GM21367 (cell line): ENCODE measurements at regions not wholly inside any gene's neighbourhood (a gene's known extent, or its start where the extent isn't known, plus 50 kb on each side); places are given as distances from the start of the nearest gene placed in this dataset.
"Not testable (repeated sequence)": the region's sequence is repeated elsewhere in the genome, so short reads cannot be mapped to it uniquely, and the experiment has no call there.

Experiments
- ATAC-seq: cut with Tn5 transposase; IDR thresholded peaks from one replicate; pipeline ENCODE4 v1.9.1; 2021; ENCODE audit not compliant: unreplicated experiment

DNA sequence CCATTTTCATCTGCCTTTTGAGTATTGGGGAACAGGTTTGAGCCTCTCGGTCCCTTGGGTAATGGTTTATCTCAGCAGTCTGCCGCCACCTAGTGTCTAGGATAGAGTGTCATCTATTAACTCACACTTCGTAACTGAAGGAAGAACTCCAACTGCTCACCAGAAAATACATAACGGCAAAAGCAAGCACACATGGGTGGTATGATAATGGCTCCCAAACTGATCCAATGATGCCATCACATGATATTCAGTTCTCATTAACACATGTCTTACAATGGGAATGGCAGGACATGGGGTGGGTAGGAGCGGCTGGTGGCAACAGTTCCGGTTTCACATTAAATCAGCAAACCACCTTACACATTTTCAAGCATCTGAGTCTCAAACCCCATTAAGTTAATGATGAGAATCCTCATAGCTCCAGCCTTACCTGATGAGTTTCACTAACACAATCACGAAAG lies 110.7 kb upstream of the PHACTR1 start:
- ATAC-seq = peak; percentile 52

DNA sequence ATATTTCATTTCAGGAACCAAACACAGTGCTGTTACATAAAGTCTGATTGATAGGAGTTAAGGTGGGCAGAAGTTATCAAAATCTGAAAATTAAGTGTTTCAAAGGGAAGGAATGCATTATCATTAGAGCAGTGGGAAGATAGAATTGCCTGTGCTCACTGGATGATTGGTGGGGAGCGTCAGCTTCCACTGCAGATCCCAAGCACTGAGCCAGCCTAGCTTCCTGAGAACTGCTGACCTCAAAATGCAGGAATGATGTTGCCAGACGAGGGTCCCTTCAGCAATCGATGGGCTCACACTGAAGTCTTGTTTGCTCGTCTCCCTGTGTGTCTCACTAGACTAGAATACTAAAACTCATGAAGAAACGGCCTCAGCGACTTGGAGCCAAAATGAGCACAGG lies 110.0 kb upstream of the PHACTR1 start:
- no peak for ATAC-seq

DNA sequence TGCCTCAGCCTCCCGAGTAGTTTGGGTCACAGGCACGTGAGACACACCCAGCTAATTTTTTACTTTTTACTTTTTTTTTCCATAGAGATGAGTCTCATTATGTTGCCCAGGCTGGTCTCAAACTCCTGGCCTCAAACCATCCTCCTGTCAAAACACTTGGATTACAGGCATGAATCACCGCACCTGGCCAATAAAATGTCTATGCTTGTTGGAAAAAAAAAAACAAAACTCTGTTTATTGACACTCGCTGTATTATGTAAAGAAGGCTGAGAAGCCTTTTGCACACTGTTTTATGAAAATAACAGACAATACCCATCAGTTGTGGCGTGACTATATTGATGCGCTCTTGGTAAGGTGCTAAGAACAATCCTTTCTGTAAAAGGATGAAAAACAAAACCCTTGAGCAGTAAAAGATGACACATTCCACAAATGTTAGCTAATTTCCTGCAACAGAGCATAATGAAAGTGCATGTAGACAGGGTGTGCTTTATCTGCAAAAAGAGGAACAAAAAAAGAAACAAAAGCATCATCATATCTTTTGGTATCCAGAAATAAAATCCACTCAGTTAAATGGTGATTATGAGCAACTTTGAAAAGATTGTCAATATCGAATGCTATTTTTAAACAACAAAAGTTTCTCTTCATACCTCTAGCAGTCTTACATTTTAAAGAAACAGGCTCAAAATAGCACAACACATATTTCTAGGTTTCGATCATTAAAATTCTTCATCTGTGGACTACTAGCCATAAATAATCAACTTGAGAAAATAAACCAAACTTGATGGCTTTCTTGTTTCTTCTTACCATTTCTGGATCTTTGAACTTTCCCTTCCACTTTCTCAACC lies 108.3 kb upstream of the PHACTR1 start:
- peak; percentile 63 for ATAC-seq

DNA sequence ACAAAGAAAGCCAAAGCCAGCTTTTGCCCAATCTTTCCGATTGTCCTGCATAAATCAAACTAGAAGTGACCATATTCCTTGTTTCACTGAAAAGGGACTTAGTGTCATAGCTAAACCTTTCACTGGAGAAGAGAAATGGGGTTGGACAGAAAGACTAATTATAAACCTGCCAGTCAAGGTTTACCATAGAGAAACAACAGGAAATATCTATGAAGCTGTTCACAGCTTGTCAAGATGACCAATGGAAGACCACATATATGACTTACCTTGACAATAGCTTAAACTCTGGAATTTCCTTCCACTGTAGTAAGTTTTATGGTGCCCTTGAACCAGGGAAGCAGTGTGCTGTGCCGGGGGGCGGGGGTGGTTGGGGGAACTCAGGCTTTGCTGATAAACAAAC lies 107.7 kb upstream of the PHACTR1 start:
- peak; percentile 11 for ATAC-seq

DNA sequence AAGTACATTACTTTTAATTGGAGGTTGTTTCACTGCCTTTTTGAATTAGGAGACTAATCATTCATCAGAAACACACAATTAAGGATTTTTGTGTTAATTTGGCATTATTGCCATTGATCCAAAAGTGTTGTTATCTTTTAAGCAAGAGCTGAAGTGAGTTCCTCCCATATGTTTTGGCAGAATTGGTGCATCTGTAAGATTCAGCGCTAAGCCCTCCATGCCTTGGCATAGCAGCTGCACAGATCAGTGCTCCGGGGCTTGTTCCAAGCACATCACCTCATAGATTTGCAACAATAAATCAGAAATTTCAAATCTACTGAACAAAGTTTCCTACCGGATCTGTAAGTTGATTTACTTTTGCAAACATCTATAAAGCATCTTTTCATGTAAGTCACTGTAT lies 106.8 kb upstream of the PHACTR1 start:
- no peak for ATAC-seq

DNA sequence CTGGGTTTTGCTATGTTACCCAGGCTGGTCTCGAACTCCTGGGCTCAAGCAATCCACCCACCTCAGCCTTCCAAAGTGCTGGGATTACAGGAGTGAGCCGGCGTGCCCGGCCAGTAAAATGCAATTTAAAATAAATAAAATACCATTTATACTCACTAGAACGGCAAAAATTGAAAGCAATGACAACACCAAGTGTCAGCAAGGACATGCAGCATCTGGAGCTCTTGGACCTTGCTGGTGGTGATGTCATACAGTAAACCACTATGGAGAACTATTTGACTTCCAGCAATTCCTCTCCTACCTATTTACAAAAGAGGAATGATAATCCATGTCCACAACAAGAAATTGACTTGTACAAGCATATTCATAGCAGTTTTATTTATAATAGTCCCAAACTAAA lies 105.7 kb upstream of the PHACTR1 start:
- ATAC-seq = no peak

DNA sequence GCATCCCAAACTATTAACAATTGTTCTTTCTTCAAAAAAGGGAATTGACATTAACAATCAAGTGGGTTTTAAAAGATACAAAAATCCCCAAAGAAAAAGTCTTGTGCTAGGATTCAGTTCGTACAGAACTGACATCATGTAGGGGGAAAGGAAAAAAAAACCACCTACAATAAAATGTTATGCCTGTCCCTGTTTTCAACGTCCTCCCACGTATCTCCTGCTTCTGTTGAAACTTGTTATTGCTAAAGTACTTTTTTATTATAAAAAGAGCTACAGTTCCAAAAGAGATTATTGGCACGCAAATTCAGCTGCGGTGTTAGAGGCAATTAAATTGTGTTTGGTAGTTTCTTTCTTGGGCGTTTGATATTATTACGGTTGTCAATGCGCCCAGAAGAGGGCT lies 102.8 kb upstream of the PHACTR1 start:
- no peak for ATAC-seq

DNA sequence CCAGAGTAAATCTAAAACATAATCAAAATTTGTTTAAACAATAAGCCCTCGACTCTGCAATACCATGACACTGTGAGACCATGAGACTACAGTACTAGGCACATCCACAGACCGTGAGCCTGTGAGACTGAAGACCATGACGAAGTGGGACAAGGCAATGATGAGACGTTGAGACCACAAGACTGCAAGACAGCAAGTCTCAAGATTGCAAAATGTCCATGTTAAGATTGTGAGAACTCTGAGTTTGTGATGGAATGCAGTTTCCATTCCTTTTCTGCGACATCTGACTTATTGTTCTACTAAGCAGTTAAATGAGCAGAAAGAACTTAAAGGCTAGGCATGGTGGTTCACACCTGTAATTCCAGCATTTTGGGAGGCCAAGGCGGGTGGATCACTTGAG lies 102.1 kb upstream of the PHACTR1 start:
- no peak for ATAC-seq

DNA sequence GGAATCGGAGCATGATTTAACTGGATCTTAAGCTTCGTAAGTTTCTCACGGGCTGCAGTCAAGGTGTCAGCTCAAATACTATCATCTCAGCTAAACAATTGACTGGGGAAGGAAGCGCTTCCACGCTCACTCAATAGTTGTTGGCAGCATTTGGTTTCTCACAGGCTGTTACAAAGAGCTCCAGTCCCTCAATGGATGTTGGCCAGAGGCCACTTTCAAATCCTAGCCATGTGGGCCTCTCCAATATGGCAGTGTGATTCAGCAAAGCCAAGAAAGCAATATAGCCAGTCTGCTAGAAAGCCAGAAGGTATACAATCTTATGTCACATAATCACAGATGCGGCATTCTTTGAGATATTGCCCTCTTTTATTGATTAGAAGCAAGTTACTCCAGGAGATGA lies 98.3 kb upstream of the PHACTR1 start:
- ATAC-seq = no peak

DNA sequence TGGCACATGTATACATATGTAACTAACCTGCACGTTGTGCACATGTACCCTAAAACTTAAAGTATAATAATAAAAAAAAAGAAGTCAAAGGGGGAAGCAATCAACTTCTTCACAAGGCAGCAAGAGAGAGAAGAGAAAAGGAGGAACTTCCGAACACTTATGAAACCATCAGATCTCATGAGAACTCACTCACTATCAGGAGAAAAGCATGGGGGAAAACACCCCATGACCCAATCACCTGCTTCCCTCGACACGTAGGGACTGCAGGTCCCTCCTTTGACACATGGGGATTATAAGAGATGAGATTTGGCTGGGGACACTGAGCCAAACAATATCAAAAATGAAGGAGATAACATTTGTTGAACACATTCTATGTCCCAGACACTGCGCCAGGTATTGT lies 94.8 kb upstream of the PHACTR1 start:
- ATAC-seq = no peak

DNA sequence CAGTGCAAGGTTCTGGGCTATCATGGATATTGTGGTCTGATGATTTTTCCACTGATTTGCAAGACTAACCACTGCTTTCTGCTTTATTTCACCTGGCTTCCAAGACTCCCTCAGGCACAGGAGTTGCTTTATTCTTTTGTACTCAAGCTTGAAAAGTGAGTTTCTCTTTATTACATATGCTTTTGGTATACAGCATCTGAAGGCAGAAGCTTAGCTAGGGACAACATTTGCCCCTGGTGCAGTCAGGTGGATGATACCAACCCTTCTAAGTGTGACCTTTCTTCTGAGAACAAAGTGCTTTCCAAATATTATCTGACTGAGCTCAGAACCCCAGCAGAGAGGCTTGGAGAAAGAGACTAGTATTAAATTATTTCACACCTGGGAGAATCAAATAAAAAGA lies 94.0 kb upstream of the PHACTR1 start:
- ATAC-seq = no peak

DNA sequence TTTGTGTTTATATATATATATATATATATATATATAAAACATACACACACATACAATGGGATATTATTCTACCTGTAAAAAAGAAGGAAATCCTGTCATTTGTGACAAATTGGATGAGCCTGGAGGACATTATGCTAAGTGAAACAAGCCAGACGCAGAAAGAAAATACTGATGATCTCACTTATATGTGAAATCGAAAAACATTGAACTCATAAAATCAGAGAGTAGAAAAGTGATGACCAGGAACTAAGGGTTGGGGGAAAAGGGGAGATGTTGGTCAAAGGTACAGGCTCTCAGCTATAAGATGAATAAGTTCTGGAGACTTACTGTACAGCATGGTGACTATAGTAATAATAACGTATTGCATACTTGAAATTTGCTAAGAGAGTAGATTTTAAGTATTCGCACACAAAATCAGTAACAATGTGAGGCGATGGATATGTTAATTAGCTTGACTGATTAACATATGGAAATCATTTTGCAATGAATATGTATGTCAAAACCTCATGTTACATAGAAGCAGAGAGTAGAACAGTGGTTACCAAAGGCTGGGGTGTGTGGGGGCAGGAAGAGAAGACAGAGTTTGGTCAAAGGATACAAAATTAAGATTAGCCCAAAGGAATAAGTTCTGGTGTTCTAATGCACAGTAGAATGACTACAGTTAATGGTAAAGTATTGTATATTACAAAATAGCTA lies 92.3 kb upstream of the PHACTR1 start:
- no peak for ATAC-seq

DNA sequence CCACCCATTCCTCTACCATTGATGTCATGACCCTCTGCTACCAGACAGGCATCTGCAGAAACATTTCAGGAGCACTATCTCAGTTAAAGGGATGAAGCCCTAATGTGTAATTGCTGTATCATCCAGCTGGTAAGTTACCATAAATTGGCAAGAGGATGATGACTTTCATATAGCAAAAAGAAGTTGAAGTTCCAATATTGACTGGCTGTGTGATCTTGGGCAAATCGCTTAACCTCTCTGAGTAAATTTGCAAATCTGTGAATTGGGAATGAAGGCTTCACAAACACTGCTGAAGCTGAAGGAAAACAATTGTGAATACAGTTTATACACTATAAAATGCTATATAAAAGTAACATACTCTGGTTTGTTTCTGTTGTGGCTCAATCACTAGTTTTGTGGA lies 89.5 kb upstream of the PHACTR1 start:
- ATAC-seq = no peak

DNA sequence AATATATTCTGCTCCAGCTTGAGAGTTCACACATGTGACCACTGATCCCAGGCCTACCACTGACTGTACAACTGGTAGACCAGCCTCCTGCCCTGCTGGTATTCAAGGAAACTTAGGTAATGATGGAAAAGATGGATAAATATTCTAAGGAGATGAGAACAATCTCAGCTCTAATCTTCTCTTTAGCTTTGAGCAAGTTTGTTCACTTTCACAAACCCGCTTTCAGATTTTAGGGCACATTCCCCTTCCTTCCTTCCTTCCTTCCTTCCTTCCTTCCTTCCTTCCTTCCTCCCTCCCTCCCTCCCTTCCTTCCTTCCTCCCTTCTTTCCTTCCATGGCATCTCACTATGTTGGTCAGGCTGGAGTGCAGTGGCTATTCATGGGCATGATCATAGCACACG lies 88.2 kb upstream of the PHACTR1 start:
- ATAC-seq = no peak

DNA sequence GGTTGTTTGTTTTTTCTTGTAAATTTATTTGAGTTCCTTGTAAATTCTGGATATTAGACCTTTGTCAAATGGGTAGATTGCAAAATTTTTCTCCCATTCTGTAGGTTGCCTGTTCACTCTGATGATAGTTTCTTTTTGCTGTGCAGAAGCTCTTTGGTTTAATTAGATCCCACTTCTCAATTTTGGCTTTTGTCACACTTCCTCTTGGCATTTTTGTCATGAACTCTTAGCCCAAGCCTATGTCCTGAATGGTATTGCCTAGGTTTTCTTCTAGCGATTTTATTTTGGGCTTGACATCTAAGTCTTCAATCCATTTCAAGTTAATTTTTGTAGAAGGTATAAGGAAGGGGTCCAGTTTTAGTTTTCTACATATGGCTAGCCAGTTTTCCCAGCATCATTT lies 82.8 kb upstream of the PHACTR1 start:
- ATAC-seq = not testable (repeated sequence)

DNA sequence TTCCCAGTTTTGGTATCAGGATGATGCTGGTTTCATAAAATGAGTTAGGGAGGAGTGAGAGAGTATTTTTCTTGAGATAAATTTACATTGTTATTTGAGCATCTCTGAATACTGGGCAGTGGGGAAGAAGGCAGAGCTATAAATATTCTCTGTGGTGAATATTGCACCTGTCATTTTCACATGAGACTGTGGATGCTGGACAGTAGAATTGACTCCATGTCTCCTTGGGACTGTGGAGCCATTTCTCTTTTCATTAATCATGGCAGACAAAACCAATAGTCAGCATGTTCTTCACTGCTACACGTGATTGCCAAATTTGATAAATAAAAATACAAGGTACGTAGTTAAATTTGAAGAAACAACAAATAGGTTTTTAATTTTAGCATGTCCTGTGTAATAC lies 81.2 kb upstream of the PHACTR1 start:
- ATAC-seq = no peak

DNA sequence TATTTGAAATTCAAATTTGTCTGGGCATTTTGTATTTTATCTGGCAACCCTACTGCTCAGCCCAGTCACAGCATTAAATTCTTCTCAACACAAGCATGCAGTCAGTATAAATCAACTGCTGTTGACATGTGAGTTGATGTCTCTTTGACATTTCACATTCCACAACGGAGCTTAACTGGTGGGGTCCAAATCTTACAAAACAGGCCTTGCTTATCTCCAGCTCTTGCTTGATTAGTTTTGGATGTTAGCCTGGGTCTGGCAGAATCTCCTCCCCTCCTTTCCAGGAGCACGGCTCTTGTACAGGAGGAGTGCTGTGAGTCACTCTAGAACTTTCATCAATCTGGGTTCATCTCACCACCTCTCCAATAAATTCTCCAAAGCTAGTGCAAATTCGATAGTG lies 80.8 kb upstream of the PHACTR1 start:
- ATAC-seq = no peak

DNA sequence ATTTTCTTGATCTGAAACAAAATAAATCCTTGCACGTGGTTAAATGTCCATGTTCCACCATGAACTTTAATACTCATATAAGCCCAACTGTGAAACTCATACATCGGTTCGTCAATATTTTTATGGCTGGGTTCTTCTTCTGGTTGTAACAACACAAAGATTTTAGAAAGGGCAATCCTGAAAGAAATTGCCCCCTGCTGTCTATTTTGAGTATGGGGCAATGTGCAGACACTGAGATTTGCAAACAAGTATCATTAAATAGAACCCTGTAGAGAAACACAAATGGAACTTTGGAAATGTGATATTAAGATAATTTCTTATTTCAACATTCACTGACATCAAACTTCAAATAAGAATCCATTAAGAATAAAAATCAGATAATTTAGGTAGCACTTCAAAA lies 80.2 kb upstream of the PHACTR1 start:
- no peak for ATAC-seq

DNA sequence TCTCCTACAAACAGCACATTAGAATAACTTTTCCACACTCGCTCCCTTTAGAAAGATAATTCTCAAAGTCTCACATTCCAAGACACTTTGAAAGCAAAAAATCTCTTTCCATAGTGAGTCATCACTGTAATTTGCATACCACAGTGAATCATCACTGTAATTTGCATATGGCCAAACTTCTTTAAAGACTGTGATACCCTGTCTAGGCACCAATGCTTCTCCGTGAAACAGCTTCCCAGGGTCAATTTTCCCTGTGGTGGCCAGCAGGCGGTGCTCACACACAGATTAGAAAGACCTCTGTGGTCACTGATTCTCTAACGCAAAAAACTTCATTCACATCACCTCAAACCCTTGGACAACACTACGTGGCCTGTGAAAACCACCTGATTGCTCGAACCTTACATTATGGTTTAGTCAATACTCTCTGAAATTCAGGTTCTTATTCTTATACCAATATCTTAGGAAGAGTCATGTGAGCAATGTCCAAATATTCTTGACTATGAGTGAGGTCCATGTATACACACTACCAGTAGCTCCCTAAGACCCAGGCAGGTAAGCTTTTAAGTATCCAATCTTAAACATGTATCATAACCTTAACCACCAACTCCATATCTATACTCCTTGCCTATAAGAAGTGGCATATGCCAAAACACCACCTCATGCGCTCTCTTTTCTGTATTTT lies 78.5 kb upstream of the PHACTR1 start:
- ATAC-seq = peak; percentile 55

DNA sequence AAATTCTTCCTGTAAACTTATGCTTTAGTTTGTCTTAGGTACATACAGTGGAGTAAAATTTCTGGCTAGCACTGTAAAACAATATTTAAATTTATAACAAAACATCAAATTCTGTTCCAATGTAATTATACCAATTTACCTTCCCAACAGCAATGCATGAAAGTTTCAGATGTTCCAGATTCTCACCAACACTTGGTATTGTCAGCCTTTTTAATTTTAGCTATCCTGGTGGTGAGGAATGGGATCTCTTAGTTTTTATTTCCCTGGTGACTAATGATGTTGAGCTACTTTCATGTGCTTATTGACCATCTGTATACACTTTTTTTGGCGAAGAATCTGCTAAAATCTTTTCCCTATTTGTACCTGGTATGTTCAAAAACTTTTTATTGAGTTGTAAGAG lies 76.1 kb upstream of the PHACTR1 start:
- no peak for ATAC-seq

DNA sequence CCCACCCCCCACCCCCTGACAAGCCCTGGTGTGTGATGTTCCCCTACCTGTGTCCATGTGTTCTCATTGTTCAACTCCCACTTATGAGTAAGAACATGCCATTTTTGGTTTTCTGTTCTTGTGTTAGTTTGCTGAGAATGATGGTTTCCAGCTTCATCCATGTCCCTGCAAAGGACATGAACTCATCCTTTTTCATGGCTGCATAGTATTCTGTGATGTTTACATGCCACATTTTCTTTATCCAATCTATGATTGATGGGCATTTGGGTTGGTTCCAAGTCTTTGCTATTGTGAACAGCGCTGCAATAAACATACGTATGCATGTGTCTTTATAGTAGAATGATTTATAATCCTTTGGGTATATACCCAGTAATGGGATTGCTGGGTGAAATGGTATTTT lies 74.8 kb upstream of the PHACTR1 start:
- ATAC-seq = not testable (repeated sequence)

DNA sequence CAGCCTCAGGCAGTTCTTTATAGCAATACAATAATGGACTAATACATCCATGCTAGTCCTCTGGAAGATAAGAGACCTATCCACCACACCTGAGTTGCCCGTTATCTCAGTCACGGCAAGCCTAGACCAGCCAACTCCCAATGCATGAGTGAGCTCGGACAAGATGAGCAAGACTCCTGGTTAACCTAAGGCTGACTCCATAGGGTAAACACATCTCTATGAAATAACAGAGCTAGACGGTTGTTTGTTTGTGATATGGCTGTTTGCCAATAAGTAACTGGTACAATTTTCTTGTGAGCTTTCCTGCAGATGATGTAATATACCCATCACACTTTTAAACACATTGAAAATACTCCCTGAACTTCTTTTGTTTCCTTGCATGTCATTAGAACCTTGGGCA lies 70.6 kb upstream of the PHACTR1 start:
- ATAC-seq = no peak
